COR-L47 (cell line): ENCODE measurements at regions not wholly inside any gene's neighbourhood (a gene's known extent, or its start where the extent isn't known, plus 50 kb on each side); places are given as distances from the start of the nearest gene placed in this dataset.
"Not testable (repeated sequence)": the region's sequence is repeated elsewhere in the genome, so short reads cannot be mapped to it uniquely, and the experiment has no call there.

ENCODE experiments used
- DNase-seq: peaks from one replicate; lab custom pipeline; 2025; lab: John Stamatoyannopoulos, UW

DNA sequence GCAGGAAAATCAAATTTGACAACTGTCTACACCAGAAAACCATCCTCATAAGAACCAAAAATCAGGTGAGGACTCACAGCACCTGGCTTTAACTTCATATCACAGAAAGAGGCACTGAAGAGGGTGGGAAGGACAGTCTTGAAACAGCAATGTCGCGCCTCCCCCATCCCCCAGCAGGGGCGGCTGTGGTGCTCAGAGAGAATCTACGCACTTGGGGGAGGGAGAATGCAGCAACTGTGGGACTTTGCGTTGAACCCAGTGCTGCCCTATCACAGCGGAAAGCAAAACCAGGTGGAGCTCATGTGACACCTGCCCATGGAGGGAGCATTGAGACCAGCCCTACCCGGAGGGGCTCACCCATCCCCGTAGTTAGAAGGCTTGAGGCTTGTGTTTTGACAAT, 191.8 kb downstream of the MSX2 start:
- no peak for DNase-seq

DNA sequence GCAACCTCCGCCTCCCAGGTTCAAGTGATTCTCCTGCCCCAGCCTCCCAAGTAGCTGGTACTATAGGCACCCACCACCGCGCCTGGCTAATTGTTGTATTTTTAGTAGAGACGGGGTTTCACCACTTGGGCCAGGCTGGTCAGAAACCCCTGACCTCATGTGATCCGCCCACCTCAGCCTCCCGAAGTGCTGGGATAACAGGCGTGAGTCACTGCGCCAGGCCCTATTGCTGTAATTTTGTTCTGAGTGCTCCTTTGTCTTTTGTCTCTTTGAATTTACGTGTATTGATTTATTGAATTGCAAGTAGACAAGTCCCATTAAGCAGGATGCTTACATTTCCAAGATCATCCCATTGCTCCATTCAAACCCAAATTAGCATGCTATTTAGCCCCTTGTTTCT, 186.7 kb downstream of the MSX2 start:
- DNase-seq, result no peak

GRCh38 chr5:174910245-174910737, 185.9 kb downstream of the MSX2 start:
- peak; percentile 44 for DNase-seq

DNA sequence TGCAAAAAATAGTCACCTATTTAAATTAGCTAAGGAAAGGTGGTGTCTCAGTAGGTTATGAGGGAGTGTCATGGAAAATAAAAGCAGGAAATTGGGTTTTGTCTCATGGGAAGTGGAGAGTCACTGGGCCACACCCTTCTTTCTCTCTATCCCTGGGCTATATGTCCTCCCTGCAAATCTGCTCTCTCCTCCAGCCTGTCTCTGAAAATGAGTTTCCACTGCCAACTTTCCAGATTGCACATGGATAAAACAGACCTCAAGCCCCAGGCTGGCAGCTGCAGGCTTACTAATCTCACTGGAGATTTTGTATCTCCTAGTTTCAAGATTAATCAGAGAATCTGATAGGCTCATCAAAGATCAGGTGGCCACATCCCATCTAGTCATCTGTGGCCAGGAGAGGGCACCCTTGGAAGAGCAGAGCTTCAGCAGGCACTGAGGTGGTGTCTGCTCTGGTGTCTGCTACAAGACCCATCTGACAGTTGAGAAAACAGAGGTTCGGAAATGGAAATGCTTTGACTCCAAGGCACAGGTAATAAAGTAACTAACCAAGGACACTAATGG, 178.9 kb downstream of the MSX2 start:
- no peak for DNase-seq

DNA sequence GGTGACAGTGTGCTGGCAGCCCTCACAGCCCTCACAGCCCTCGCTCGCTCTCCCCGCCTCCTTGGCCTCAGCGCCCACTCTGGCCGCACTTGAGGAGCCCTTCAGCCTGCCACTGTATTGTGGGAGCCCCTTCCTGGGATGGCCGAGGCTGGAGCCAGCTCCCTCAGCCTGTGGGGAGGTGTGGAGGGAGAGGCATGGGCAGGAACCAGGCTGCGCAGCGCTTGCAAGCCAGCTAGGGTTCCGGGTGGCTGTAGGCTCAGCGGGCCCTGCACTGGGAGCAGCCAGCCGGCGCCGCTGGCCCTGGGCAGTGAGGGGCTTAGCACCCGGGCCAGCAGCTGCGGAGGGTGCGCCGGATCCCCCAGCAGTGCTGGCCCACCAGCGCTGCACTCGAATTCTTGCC, 177.0 kb downstream of the MSX2 start:
- DNase-seq, result no peak

GRCh38 chr5:174900240-174900865, 176.0 kb downstream of the MSX2 start:
- no peak for DNase-seq

DNA sequence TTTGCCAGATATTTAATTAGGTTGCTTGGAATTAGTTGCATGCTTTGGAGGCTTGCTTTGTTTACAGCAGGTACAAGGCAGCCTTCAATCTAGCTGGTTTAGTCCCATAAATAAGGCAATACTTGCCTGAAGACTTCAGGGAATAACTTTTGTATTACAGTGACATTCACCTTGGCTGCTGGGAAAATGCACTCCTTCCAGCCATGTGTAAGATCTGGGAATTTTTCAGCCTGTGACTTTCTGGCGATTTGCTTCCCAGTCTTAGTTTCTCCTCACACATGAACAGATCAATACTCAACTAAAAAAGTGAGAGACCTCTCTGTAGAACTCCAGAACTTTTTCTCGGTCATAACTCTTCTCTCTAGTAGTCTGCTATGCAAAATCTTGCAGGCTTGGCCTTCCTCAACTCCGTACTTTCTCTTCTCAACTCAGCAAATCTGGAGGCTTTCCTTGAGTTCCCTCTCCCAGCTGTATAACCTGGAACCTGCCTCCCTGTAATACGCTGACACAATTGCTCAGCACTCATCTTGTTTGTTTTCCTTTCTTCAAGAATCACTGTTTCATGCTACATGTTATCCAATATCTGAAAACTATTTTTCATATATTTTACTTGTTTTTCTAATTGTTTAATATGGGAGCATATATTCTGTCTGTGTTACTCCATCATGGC, 173.0 kb downstream of the MSX2 start:
- DNase-seq, result no peak

- no peak for DNase-seq
Observed at GRCh38 chr5:174895360-174895759, 171.0 kb downstream of the MSX2 start.

DNA sequence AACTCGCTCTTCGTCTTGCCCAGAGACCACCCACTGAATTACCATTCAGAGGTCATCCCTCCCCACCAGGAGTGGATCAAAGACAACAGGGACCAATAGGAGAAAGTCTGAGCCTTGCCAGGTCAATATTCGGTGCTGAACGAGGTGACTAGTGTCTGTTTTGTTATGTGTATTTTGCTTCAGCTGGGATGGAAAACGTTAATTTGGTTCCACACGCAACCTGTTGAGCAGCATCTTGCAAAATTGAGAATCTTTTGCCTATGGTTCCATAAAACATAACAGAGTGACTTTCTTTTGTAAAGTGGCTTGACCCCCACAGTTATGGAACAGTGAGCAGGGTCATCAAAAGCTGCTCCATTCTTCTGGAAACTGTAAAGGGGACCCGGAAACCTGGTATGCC, 168.4 kb downstream of the MSX2 start:
- DNase-seq, result no peak

GRCh38 chr5:174880412-174881200, 156.2 kb downstream of the MSX2 start:
- DNase-seq, result not testable (repeated sequence)

DNA sequence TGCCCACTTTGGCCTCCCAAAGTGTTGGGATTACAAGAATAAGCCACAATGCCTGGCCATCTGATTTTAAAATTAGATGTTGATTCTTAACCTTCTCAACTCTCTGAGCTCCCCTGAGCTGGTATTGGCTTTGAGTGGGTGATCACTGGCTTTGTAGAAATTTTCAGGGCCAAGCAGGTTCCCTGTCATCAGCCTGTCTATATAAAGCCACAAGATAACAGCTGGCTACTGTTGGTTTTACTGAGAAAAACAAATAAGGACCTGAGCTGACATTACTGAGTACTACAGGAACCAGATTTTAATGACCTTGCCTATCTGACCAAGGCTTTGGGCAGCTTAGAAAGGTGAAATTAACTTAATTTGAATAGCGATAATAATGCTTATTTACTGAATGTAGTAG, 153.6 kb downstream of the MSX2 start:
- DNase-seq, result no peak

GRCh38 chr5:174872271-174872670, 147.9 kb downstream of the MSX2 start:
- no peak for DNase-seq

DNA sequence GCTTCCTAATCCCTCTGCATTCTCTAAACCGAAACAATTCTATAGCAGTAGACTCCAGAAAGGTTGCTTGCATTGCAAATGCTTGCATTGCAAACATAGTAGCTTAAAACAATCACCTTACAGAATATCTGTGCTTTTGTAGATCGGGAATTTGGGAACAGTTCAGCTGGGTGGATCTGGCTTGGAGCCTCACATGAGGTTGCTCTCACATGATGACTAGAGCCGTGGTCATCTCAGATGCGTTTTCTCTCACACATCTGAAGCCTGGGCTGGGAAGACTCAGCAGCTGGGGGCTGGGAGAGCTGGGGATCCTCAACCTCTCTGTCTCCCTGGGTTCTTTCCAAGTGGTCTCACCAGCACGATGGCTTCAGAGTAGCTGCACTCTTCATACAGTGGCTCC, 127.8 kb downstream of the MSX2 start:
- DNase-seq, result no peak

DNA sequence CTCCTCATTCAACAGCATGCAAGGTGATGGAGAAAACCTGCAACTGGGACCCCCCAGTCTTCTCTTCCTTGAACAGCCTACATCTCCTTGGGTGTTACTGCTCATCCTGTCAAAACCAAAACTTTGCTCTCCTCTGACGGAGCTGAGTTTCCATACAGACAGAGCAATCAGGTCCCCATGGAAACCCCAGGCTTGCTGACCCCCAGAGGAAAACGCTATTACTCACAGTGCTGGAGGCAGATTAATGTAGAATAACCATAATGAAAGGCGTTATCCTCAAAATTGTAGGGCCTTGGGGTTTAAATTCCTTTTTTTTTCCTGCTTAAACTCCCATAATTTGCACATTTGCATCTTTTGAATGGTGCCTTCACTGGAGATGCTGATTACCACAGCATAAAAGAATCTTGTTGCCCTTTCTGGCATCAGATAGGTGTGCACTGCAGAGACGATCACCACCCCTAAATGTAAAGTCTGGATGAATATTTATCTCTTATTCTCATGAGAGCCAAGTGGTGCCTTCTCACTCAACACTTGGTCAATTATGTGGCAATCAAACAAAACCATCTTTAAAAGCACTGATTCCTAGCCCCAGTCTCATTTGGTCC, 126.3 kb downstream of the MSX2 start:
- no peak for DNase-seq

GRCh38 chr5:174849426-174849825, 125.0 kb downstream of the MSX2 start:
- DNase-seq, result no peak

GRCh38 chr5:174844971-174845370, 120.6 kb downstream of the MSX2 start:
- DNase-seq, result no peak

GRCh38 chr5:174843263-174844250, 119.2 kb downstream of the MSX2 start:
- DNase-seq, result no peak

GRCh38 chr5:174840435-174840834, 116.1 kb downstream of the MSX2 start:
- no peak for DNase-seq

- DNase-seq, result no peak
Observed at GRCh38 chr5:174839196-174839595, 114.8 kb downstream of the MSX2 start.

DNA sequence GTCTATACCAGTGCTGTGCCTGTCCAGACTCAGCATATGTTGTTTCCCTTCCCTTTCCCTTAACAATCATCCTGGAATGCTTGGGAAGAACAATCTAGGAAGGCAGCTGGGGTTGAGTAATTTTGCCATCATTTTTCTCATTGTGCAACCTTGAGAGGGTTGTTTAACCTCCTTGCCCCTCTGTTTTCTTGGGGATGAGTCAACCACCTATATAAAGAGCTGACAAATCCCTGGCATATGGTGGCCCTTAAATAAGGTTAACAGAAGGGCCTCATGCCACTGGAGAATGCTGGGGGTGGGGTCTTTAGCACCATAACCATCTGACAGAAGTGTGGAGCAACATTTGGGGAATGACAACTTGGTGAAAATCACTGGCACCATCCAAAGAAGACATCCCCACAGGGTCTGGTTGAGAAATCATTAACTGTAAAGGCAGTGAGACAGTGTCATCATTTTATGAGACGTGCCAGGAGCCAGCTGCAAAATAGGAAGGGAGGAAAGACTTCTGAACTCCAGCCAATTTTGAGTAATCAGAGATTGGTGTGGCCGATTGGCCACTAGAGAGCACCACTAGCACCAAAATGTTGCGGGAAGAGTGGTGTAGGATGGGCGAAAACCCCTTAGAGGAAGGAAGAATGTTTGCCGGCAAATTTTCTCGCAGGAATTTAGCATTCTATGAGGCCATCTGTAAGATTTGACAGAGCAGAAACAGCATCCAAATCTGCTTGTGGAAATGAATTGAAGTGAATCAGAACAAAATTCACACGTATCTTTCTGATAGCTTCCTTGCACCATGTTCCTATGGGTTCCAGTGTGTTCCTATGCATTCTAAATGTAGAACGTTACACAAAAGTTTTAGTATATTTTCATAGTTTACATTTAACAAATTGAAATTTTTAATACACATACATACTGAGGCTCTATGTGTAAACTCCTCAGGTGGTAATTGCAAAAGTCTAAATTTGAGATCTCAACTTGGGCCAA, 113.8 kb downstream of the MSX2 start:
- peak; percentile 11 for DNase-seq
